ENCODE measurements at regions not wholly inside any gene's neighbourhood (a gene's known extent, or its start where the extent isn't known, plus 50 kb on each side); places are given as distances from the start of the nearest gene placed in this dataset.

GRCh38 chr22:48754611-48755058 lies 1073.0 kb downstream of the BRD1 start:
- DNase-seq: no peak

GRCh38 chr22:48753752-48754517 lies 1073.7 kb downstream of the BRD1 start:
- no peak for DNase-seq

- no peak for DNase-seq
These were observed 1074.3 kb downstream of the BRD1 start for GRCh38 chr22:48753381-48753730.

- no peak for DNase-seq
These were observed 1075.0 kb downstream of the BRD1 start for GRCh38 chr22:48752451-48753380.

- DNase-seq: no peak
These were observed 1075.9 kb downstream of the BRD1 start for GRCh38 chr22:48751539-48752437.

- DNase-seq: no peak
These were observed 1076.7 kb downstream of the BRD1 start for GRCh38 chr22:48750826-48751440.

- no peak for DNase-seq
These were observed 1077.4 kb downstream of the BRD1 start for GRCh38 chr22:48750282-48750681.

GRCh38 chr22:48749555-48750227 lies 1078.0 kb downstream of the BRD1 start:
- no peak for DNase-seq

GRCh38 chr22:48748860-48749554 lies 1078.7 kb downstream of the BRD1 start:
- no peak for DNase-seq

- no peak for DNase-seq
These were observed 1079.4 kb downstream of the BRD1 start for GRCh38 chr22:48748113-48748859.

- DNase-seq: no peak
These were observed 1080.8 kb downstream of the BRD1 start for GRCh38 chr22:48746789-48747425.

- no peak for DNase-seq
These were observed 1081.6 kb downstream of the BRD1 start for GRCh38 chr22:48745842-48746788.

GRCh38 chr22:48744967-48745841 lies 1082.5 kb downstream of the BRD1 start:
- no peak for DNase-seq

GRCh38 chr22:48744283-48744641 lies 1083.4 kb downstream of the BRD1 start:
- no peak for DNase-seq

GRCh38 chr22:48743601-48744282 lies 1083.9 kb downstream of the BRD1 start:
- no peak for DNase-seq

- no peak for DNase-seq
These were observed 1084.9 kb downstream of the BRD1 start for GRCh38 chr22:48742556-48743343.

All from NCI-H1930 (cell line).